GM12872 (cell line): ENCODE measurements at regions not wholly inside any gene's neighbourhood (a gene's known extent, or its start where the extent isn't known, plus 50 kb on each side); places are given as distances from the start of the nearest gene placed in this dataset.

Experiments
- CTCF ChIP-seq: IDR thresholded peaks from 3 replicates; pipeline ENCODE4 v1.5.1; 2011; ENCODE audit warnings: low read depth, mild to moderate bottlenecking, low read length, moderate library complexity; ENCODE audit not compliant: insufficient read depth

DNA sequence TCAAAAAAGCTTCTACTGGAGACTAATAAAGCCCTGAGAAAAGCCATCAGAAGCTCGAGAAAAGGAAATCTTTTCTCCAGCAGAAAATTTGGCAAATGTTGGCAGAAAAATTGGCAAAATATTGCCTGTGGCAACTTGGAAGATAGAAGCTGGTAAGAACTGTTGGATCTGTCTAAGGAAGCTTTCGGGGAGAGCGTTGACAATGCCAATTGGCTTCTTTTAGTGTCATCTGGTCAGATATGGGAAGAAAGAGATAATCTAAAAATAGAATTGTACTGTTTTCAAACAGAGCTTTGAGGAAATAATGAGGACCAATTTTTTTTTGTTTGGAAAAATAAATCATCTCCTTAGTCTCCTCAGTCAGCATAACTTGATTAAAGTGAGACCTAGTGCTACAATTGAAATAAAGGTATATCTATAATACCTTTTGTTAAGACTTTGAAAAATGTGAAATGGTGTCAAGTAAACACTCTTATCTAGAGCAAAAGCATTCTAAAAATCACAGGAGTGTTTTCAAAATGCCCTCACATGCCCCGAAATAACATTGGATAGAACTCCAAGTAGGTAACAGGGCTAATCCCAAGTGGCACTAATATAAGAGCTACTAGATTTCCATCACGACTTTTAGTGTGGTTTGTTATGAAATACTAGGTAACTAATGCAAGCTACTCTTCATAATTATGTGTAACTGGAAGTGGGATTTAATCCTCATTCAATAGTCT is 882.2 kb upstream of the B3GALT2 start:
- no peak for TF ChIP-seq CTCF

GRCh38 chr1:194067772-194068171 is 881.4 kb upstream of the B3GALT2 start:
- TF ChIP-seq CTCF = no peak

GRCh38 chr1:194062962-194063361 is 876.5 kb upstream of the B3GALT2 start:
- TF ChIP-seq CTCF = no peak

GRCh38 chr1:194062526-194062925 is 876.1 kb upstream of the B3GALT2 start:
- no peak for TF ChIP-seq CTCF

GRCh38 chr1:194060481-194060880 is 874.1 kb upstream of the B3GALT2 start:
- no peak for TF ChIP-seq CTCF

DNA sequence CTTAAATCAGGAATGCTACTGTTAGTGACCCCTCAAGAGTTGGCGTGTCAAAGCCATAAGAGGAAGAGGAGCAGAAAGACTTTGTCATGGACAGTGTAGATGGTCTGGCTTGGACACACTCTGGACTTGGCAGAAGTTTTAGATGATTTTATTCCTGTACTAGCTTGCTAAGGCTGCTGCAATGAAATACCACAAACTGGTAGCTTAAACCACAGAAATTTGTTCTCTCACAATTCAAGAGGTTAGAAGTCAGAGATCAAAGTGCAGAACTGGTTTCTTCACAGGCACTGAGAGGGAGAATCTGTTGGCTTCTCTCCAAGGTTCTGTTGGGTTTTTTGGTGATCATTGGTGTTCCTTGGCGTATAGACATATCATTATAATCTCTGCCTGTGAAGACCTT is 869.8 kb upstream of the B3GALT2 start:
- no peak for TF ChIP-seq CTCF

DNA sequence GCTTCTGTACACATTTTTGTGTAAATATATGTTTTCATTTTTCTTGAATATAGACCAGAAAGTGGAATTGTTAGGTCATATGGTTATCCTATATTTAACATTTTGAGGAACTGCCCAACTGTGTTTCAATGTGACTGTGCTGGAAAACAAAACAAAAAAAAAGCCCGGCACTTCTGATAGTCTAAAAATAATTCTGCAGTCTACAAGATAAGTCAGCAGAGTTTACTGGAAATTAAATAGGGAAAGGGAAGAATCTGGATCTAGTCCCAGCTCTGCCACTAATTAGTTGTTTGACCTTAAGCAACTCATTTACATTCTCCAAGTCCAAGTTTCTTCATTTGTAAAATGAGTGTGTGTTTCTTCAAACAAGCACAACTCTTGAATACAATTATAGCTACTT is 869.1 kb upstream of the B3GALT2 start:
- no peak for TF ChIP-seq CTCF
